Fibroblast of lung (primary cell): ENCODE measurements at regions not wholly inside any gene's neighbourhood (a gene's known extent, or its start where the extent isn't known, plus 50 kb on each side); places are given as distances from the start of the nearest gene placed in this dataset.

Experiments used
- DNase-seq, 2 donors: peaks; one replicate each; pipeline versions ENCODE4 v3.0.0 to v3.0.0-alpha.2; 2010; ENCODE audit warnings: low read depth in 2 of 2
- H2AFZ ChIP-seq: 2 replicates; pipeline ENCODE4 v1.5.1; 2012; ENCODE audit warnings: low read length, control low read depth, inconsistent platforms
- H3K27ac ChIP-seq: 2 replicates; pipeline ENCODE4 v1.5.1; 2011; ENCODE audit warnings: low read length, control low read depth; ENCODE audit not compliant: insufficient read depth
- H3K27me3 ChIP-seq: 2 replicates; pipeline ENCODE4 v1.5.1; 2011; ENCODE audit warnings: mild to moderate bottlenecking, low read length; ENCODE audit not compliant: control insufficient read depth, insufficient read depth
- H3K36me3 ChIP-seq: 2 replicates; pipeline ENCODE4 v1.5.1; 2011; ENCODE audit warnings: low read length; ENCODE audit not compliant: control insufficient read depth, insufficient read depth
- H3K4me1 ChIP-seq: 2 replicates; pipeline ENCODE4 v1.5.1; 2011; ENCODE audit warnings: low read length; ENCODE audit not compliant: control insufficient read depth, insufficient read depth; ENCODE audit errors: extremely low read depth
- H3K4me2 ChIP-seq: 2 replicates; pipeline ENCODE4 v1.5.1; 2011; ENCODE audit warnings: low read length, control low read depth; ENCODE audit not compliant: insufficient read depth; ENCODE audit errors: extremely low read depth
- H3K4me3 ChIP-seq, 4 experiments: fragments of 200-600 bp in 1 of 4; sonication (generic) in 1 of 4; replicated peaks in 1 of 4; 2 replicates each; pipeline ENCODE4 v1.5.1; 2011 to 2016; ENCODE audit warnings: low read length in 4 of 4, low read depth in 3 of 4, mild to moderate bottlenecking in 3 of 4, control low read depth in 2 of 4, inconsistent platforms in 1 of 4, mixed read lengths in 1 of 4; ENCODE audit not compliant: insufficient read depth in 1 of 4; ENCODE audit errors: control extremely low read depth in 1 of 4
- H3K79me2 ChIP-seq: 2 replicates; pipeline ENCODE4 v1.5.1; 2012; ENCODE audit warnings: mild to moderate bottlenecking, low read length, inconsistent platforms; ENCODE audit not compliant: control insufficient read depth, insufficient read depth
- H3K9ac ChIP-seq: 2 replicates; pipeline ENCODE4 v1.5.1; 2011; ENCODE audit warnings: mild to moderate bottlenecking, low read length, control low read depth; ENCODE audit not compliant: insufficient read depth
- H3K9me3 ChIP-seq: 2 replicates; pipeline ENCODE4 v1.5.1; 2012; ENCODE audit warnings: low read depth, low read length; ENCODE audit not compliant: control insufficient read depth, insufficient read depth
- H4K20me1 ChIP-seq: 2 replicates; pipeline ENCODE4 v1.5.1; 2011; ENCODE audit warnings: low read length; ENCODE audit not compliant: control insufficient read depth, insufficient read depth; ENCODE audit errors: extremely low read depth
- EZH2 ChIP-seq: IDR thresholded peaks from 2 replicates; pipeline ENCODE4 v1.5.1; 2012; ENCODE audit warnings: low read length, control low read depth, mild to moderate bottlenecking; ENCODE audit errors: missing control alignments
- TF ChIP-seq, protein P1 (sequence below), 2 donors: IDR thresholded peaks in 1 of 2; conservative IDR thresholded peaks in 1 of 2; 1 replicate in 1 of 2; 2 replicates in 1 of 2; pipeline ENCODE4 v1.5.1; 2011 to 2012; ENCODE audit warnings: low read length in 2 of 2, control low read depth in 1 of 2, inconsistent platforms in 1 of 2, low read depth in 1 of 2, mild to moderate bottlenecking in 1 of 2

- TF ChIP-seq, protein P1, sequence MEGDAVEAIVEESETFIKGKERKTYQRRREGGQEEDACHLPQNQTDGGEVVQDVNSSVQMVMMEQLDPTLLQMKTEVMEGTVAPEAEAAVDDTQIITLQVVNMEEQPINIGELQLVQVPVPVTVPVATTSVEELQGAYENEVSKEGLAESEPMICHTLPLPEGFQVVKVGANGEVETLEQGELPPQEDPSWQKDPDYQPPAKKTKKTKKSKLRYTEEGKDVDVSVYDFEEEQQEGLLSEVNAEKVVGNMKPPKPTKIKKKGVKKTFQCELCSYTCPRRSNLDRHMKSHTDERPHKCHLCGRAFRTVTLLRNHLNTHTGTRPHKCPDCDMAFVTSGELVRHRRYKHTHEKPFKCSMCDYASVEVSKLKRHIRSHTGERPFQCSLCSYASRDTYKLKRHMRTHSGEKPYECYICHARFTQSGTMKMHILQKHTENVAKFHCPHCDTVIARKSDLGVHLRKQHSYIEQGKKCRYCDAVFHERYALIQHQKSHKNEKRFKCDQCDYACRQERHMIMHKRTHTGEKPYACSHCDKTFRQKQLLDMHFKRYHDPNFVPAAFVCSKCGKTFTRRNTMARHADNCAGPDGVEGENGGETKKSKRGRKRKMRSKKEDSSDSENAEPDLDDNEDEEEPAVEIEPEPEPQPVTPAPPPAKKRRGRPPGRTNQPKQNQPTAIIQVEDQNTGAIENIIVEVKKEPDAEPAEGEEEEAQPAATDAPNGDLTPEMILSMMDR (conservative IDR thresholded peaks at IDR 0.05 in 1 of 2, IDR thresholded peaks at IDR 0.05 in 1 of 2; ENCODE audit: low read depth in 1 of 2, low read length in 2 of 2) = no peak
- no peak for TF ChIP-seq EZH2
- H3K9ac ChIP-seq = no peak overlapping the region
- no peaks in the 10 kb centered on the region for H3K4me1 ChIP-seq
Measured at GRCh38 chr1:29691499-29691898, 455.2 kb downstream of the PTPRU start.

GRCh38 chr1:29690156-29690555, 453.8 kb downstream of the PTPRU start:
- no peak overlapping the region for H2AFZ ChIP-seq
- no peak overlapping the region for H3K27ac ChIP-seq
- H3K27me3 ChIP-seq = no peaks in the 10 kb centered on the region
- H4K20me1 ChIP-seq = no peaks in the 10 kb centered on the region
- H3K4me2 ChIP-seq = no peak overlapping the region
- no peak overlapping the region for H3K4me3 ChIP-seq
- no peak for TF ChIP-seq EZH2
- TF ChIP-seq, protein P1 (conservative IDR thresholded peaks at IDR 0.05 in 1 of 2, IDR thresholded peaks at IDR 0.05 in 1 of 2; ENCODE audit: low read depth in 1 of 2, low read length in 2 of 2) = no peak
- no peak overlapping the region for H3K9ac ChIP-seq
- no peaks in the 10 kb centered on the region for H3K79me2 ChIP-seq
- H3K4me1 ChIP-seq = no peaks in the 10 kb centered on the region
- DNase-seq = no peak
- no peaks in the 10 kb centered on the region for H3K36me3 ChIP-seq
- H3K9me3 ChIP-seq = no peaks in the 10 kb centered on the region

More at GRCh38 chr1:29691499-29691898, 455.2 kb downstream of the PTPRU start:
- H3K79me2 ChIP-seq = no peaks in the 10 kb centered on the region
- H3K4me3 ChIP-seq = no peak overlapping the region
- DNase-seq = no peak
- no peaks in the 10 kb centered on the region for H3K27me3 ChIP-seq
- H3K9me3 ChIP-seq = no peaks in the 10 kb centered on the region
- H2AFZ ChIP-seq = no peak overlapping the region
- H3K27ac ChIP-seq = no peak overlapping the region
- no peaks in the 10 kb centered on the region for H3K36me3 ChIP-seq
- no peaks in the 10 kb centered on the region for H4K20me1 ChIP-seq
- H3K4me2 ChIP-seq = no peak overlapping the region

DNA sequence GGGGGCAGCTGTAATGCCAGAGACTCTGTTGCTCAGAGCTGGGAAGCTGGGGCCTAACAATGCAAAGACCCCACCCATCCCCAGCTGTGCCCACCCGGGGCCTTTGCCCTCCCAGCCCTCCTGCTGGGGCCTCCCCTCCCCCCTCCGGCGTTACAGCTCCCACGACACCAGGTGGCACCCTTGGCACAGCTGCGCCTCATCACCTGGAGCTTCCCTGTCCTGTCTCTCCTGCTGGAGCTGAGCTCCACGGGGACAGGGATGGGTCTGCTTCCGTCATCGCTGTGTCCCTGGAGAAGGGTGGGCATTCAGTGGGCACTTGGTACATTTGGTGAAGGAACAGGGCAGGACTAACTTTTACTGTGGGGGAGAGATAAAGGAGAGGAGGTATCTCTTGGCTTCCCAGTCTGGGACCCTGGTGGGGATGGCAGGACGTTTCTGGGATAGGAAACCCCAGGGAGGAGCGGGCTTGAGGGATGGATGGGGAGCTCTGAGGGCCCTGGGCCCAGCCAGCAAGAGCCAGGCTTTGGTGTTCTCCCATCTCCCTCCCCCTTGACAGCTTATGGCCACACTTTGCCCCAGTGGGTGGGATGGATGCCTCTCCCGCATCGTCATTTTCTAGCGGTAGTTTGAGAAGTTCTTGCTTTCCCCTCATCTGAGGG, 453.2 kb downstream of the PTPRU start:
- TF ChIP-seq EZH2 = no peak
- TF ChIP-seq, protein P1 (conservative IDR thresholded peaks at IDR 0.05 in 1 of 2, IDR thresholded peaks at IDR 0.05 in 1 of 2; ENCODE audit: low read depth in 1 of 2, low read length in 2 of 2) = no peak
- H3K36me3 ChIP-seq = no peaks in the 10 kb centered on the region
- no peaks in the 10 kb centered on the region for H3K4me1 ChIP-seq
- no peak overlapping the region for H3K27ac ChIP-seq
- H3K27me3 ChIP-seq = no peaks in the 10 kb centered on the region
- no peak for DNase-seq
- H4K20me1 ChIP-seq = no peaks in the 10 kb centered on the region
- H3K9ac ChIP-seq = no peak overlapping the region
- no peaks in the 10 kb centered on the region for H3K79me2 ChIP-seq
- no peak overlapping the region for H3K4me3 ChIP-seq
- H3K4me2 ChIP-seq = no peak overlapping the region
- no peak overlapping the region for H2AFZ ChIP-seq
- H3K9me3 ChIP-seq = no peaks in the 10 kb centered on the region
